Left ventricle myocardium superior (tissue), 1 donor: ENCODE measurements at regions not wholly inside any gene's neighbourhood (a gene's known extent, or its start where the extent isn't known, plus 50 kb on each side); places are given as distances from the start of the nearest gene placed in this dataset.

ENCODE experiments used
- ATAC-seq: fragments of 200-7000 bp; cut with Tn5 transposase; one replicate; pipeline ENCODE4 v1.9.1; 2020; ENCODE audit warnings: mild to moderate bottlenecking, moderate library complexity
- DNase-seq: peaks from one replicate; pipeline ENCODE4 v3.0.0-alpha.2; 2020
- intact Hi-C: fragments of 100-400 bp; cut with micrococcal nuclease; formaldehyde crosslinking; loops from one replicate; pipeline ENCODE4 v1.11.0; 2022
- donor health status: DM: no; HTN: yes; CAD: no; lungs with severe emphysema.

DNA sequence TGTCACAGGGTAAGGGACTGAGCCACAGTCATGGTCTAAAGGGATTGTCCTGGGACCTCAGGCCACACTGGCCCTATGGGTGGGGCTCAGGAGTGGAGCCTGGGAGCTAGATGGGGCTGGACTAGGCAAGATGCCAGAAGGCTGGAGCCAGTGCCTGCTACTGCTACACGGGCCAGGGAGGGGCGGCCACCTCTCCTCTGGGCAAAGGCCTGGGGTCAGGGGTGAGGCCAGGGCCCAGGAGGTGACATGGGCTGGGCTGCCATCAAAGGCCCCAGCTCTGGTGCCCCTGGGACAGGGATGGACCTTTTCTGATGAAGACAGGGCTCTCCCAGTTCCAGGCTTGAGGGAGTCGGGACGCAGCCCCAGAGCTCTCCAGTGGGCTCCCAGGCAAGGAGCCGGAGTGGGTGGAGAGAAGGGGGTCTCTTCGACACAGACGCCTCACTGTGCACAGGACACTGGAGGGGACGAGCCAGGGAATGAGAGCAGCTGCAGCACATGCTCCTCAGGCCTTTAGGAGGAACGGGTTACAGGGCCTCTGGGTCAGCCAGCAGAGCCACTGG, 62.1 kb upstream of the IQSEC1 start:
- ATAC-seq (no peak), DNase-seq (no peak)
- intact Hi-C loops = no loop called here

DNA sequence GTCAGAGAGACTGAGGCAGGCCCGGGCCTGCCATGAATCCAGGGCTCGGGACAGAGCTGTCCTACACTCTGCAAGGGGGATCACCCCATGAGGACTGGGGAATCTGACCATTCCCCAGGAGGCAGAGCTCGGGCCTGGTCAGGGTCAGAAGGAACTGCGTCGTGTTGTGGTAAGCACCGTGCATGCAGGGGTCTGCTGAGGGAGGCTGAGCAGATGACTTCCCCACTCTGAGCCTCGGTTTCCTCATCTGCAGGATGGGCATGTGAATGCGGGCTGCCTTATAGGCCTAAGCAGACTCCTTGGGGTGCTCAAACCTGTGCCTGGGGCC, 61.6 kb upstream of the IQSEC1 start:
- intact Hi-C loops = no loop called here
- ATAC-seq (no peak), DNase-seq (no peak)

DNA sequence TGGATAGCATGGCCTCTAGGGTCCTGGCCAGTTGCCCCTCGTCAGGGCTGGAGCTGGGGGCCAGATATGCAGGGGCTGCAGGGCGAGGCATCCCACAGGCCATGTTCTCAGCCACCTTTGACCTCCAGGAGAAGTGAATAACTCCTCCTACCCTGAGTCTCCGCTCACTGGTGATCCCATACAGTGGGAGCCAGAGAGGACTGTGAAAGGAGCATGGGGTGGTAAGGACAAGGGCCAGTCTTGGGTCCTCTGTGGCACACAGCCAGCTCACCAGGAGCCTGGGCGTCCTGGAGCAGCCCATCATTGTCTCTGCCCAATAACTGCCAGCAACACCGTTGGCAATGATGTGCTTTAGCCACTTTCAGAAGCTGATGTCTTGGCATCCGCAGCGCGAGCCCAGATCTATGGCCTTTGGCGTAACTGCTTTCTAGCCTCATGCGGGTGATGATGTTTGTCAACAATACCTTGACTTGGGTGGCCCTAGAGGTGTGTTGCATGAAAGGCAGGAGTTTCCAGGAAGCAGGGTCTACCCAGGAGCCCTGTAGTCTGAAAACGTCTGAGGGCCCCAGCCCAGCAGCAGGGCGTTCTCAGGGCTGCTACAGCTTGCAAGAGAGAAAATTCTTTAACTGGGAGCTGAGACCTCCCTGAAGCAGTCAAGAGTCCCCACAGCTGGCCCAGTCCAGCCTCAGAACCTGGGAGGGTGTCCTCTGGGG, 61.1 kb upstream of the IQSEC1 start:
- DNase-seq = no peak
- ATAC-seq = no peak
- intact Hi-C loops = no loop called here

DNA sequence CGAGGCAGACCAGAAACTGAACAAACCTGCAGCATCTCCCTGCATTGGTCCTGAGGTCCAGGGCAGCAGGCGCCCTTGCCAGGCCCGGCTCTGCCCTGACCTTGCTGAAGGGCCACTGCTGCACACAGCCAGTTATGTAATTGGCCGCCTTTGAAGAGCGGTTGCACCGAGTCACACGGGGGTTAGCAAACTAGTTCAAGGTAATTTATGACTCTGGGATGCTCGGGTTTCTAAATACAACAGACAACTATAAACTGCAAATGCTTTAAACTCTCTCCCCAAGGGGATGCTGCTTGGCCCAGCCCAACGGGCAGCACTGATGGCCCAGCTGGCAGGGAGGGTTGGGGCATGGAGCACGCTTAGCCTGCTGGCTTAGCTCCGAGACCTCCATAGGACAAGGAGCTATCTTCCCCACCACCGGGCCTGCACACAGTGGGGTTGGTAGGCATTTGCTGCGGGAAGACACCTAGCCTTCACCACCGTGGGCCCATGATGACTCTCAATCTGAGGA, 60.3 kb upstream of the IQSEC1 start:
- intact Hi-C loops = no loop called here
- no peak for ATAC-seq
- no peak for DNase-seq

DNA sequence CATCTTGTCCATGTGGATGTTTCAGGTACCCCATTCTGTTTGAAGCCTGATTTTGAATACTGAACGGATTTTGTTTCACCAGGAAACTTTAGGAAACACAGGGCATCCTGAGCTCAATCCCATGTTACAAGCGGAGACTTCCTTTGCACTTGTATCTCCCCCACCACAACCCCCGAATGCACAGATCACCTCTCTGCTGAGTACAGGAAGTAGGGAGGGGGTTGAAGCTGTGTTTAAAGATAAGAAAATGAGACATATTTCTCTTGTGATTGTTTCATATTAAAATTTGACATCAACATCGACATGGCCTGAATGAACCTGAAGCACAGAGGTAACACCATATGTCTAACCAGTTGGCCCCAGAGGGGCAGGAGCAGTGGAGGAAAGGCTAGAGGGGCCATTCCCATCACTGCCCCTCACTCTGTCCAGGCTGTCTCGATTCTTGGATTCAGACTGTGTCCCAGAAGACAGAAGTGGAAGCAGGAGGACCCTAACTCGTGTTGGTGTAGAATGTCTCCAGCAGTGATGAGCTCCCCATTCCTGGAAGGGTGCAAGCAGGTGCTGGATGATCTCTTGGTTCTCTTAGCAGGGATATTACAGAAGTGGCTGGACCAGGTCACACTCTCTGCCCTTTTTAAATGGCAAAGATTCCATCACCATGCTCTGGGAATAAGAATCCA, 59.6 kb upstream of the IQSEC1 start:
- intact Hi-C loops = no loop called here
- DNase-seq = no peak
- no peak for ATAC-seq

DNA sequence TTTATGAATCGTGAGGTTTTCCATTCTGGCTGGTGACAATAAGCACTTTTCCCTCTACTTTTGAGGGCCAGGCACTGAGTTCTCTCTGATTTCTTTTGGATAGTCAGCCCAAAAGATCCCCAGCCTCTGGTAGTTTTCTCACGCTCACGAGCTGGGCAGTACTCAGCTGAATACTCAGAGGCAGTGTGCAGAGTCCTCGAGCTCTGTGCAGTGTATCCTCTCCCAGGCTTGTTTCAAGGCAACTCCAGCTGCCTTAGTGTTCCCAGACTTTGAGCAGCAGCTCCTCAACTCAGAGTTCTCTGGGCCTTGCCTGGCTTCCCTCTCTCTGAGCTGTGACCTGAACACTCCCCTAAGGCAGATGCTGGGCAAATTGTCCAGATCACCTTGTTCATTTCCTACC, 59.1 kb upstream of the IQSEC1 start:
- ATAC-seq (no peak), DNase-seq (no peak)
- intact Hi-C loops = no loop called here

DNA sequence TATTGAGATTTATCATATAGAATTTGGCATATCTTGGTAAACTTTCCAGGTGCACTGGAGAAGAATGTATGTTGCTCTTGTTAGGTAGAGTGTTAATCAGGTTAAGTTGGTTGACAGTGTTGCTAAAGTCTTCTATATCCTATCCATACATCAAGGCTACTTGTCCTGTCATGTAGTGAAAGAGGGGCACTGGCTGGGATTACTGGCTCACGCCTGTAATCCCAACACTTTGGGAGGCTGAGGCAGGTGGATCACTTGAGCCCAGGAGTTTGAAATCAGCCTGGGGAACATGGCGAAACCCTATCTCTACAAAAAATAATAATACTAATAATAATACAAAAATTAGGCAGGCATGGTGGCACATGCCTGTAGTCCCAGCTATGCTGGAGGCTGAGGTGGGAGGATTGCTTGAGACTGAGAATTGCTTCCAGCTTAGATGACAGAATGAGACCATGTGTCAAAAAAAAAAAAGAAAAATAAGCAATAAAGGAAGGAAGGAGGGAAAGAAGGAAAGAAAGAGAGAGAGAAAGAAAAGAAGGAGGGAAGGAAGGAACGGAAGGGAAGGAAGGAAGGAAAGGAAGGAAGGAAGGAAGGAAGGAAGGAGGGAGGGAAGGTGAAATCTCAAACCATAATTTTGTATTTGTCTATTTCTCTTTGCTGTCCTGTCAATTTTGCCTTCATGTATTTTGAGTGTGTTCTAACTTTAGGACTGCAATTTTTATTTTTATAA, 57.4 kb upstream of the IQSEC1 start:
- intact Hi-C loops = no loop called here
- no peak for ATAC-seq
- DNase-seq = no peak

DNA sequence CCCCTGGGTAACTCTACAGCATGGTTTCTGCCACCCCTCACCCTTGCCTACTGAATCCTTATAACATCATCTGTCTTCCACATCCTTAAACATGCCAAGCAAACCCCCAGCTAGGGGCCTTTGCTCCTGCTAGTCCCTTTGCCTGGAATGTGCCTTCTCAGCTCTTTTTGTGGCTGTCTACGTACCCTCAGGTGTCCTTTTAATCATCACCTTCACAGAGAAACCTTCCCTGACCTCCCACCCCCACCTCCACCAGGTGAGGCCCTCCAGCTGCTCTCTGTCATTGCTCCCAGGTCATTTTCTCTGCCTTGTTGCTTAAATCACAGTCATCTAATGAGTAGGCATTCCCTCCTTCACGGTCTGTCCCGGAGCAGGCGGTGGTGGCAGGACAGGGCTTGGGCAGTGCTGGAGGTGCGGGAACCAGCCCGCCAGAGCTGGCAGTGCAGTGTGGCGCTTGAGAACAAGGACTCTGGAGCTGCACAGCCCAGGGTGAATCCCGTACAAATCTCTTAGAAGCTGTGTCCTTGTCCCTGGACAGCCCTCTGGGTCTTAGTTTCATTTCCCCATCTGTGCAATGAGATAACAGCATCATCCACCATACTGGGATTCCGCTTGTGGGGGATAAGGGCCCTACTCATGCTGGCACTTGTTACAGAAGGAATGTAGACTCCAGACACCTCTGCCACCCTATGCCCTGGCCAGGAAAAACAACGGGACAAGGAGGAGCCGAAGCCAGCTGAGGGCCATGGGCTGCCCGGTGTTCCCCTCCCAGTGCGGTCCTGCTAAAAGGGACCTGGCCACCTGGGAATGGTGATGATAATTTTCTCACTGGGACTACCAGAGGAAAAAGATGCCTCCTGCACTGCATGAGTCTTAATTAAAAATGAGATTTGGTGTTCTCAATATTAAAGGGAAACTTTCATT, 52.1 kb upstream of the IQSEC1 start:
- ATAC-seq (no peak), DNase-seq (no peak)
- intact Hi-C loops = no loop called here

DNA sequence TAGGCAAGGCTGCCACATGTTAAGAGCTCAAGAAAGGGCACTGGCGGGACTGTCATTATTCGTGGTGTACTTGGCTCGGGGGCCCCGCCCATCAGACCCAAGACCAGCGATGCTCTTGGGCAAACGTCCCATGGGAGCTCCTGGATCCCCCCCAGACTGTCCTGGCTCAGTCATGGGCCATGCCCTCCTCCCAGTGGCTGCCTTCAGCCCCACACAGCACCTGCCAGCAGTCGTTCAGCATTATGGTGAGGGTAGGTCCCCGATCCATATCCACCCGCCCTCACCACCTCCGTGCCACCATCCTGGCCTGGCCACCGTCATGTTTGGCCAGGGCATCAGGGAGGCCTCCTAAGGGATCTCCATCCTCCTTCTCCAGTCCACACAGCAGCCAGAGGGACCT, 51.4 kb upstream of the IQSEC1 start:
- intact Hi-C loops = no loop called here
- ATAC-seq (no peak), DNase-seq (no peak)

DNA sequence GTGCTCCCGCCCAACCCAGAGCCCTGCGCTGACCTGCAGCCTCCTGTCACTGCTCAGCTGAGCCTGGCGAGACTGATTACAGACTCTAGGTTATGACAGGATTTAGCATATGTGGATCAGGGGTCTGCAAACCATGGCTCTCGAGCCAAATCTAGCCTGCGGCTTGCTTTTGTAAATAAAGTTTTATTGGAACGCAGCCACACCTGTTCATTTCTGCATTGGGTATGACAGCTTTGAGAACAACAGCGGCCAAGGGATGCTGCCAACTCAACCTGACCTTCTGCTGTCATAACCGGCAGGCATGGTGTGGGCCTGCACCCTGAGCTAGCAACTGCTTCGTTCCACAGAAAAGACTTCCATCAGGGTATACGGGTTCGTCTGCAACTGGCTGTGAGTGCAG, 50.5 kb upstream of the IQSEC1 start:
- intact Hi-C loops = no loop called here
- DNase-seq (no peak), ATAC-seq (no peak)

DNA sequence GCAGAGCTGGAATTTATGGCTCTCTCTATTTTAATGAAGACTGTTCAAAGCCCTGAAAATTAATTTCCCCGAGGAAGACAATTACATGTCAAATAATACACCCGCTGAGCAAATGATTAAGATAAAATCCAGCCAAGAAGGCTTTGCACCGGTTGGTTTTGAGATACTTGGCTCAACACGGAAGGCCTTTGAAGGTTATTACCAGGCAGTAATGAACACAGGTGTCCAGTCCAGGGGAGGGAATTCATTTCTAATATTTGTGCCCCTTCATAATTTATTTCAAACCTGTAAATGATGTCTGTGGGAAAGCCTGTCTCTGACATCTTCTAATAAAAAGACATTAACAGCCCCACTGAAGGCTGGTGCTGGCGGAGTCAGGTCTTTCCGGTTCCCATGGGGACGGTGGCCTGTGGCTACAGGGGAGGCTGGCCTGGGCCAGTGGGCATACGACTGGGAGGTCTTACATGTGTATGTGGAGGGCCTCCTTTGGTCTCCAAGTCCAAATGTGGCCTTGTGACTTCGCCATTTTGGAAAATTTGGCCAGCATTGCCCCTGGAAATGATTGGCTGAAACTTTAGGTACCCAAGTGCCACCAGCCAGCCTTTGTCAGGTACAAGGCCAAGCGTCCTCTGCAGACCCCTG, 49.9 kb upstream of the IQSEC1 start:
- intact Hi-C loops = no loop called here
- no peak for DNase-seq
- no peak for ATAC-seq
